H1 (cell line): ENCODE measurements at regions not wholly inside any gene's neighbourhood (a gene's known extent, or its start where the extent isn't known, plus 50 kb on each side); places are given as distances from the start of the nearest gene placed in this dataset.
"Not testable (repeated sequence)": the region's sequence is repeated elsewhere in the genome, so short reads cannot be mapped to it uniquely, and the experiment has no call there.

ENCODE experiments used
- POLR2A ChIP-seq, 2 experiments: IDR thresholded peaks; 1 replicate in 1 of 2; 2 replicates in 1 of 2; pipeline ENCODE4 v1.6.1; 2011; ENCODE audit warnings: low read depth in 2 of 2, low read length in 2 of 2, mild to moderate bottlenecking in 2 of 2; ENCODE audit errors: control extremely low read depth in 1 of 2
- TF ChIP-seq, protein P1 (sequence below): IDR thresholded peaks from 2 replicates; pipeline ENCODE4 v1.6.1; 2012; ENCODE audit warnings: low read length, inconsistent platforms
- TF ChIP-seq, protein P2 (sequence below), 3 experiments: IDR thresholded peaks; 1 replicate in 2 of 3; 2 replicates in 1 of 3; pipeline versions ENCODE4 v1.5.1 to v1.6.1; 2011; ENCODE audit warnings: low read length in 3 of 3, mild to moderate bottlenecking in 3 of 3, inconsistent platforms in 2 of 3, low read depth in 1 of 3, moderate library complexity in 1 of 3; ENCODE audit not compliant: insufficient read depth in 1 of 3; ENCODE audit errors: control extremely low read depth in 1 of 3

DNA sequence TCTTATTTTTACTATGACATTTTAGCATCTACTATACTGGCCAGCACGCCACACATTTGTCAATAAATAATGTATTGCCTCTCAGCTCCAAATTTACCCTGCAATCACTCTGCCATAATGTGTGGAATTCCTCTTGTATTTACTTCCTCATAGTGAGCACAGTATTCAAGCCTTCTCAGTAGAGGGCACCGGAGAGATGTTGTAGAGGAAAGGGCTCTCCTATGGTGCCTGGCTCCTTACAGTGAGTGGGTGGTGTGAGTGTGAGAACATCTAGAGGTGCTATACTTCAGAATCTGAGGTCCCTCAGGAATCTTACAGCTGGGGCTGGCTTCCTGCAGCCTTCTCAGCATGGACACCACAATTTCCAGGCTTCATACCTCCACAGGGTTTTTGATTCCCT, 2334.2 kb upstream of the PCDH20 start:
- not testable (repeated sequence) for TF ChIP-seq POLR2A (IDR thresholded peaks at IDR 0.05; ENCODE audit: control extremely low read depth in 1 of 2, low read depth in 2 of 2, low read length in 2 of 2)
- TF ChIP-seq, protein P1, sequence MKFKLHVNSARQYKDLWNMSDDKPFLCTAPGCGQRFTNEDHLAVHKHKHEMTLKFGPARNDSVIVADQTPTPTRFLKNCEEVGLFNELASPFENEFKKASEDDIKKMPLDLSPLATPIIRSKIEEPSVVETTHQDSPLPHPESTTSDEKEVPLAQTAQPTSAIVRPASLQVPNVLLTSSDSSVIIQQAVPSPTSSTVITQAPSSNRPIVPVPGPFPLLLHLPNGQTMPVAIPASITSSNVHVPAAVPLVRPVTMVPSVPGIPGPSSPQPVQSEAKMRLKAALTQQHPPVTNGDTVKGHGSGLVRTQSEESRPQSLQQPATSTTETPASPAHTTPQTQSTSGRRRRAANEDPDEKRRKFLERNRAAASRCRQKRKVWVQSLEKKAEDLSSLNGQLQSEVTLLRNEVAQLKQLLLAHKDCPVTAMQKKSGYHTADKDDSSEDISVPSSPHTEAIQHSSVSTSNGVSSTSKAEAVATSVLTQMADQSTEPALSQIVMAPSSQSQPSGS = not testable (repeated sequence)
- TF ChIP-seq, protein P2, sequence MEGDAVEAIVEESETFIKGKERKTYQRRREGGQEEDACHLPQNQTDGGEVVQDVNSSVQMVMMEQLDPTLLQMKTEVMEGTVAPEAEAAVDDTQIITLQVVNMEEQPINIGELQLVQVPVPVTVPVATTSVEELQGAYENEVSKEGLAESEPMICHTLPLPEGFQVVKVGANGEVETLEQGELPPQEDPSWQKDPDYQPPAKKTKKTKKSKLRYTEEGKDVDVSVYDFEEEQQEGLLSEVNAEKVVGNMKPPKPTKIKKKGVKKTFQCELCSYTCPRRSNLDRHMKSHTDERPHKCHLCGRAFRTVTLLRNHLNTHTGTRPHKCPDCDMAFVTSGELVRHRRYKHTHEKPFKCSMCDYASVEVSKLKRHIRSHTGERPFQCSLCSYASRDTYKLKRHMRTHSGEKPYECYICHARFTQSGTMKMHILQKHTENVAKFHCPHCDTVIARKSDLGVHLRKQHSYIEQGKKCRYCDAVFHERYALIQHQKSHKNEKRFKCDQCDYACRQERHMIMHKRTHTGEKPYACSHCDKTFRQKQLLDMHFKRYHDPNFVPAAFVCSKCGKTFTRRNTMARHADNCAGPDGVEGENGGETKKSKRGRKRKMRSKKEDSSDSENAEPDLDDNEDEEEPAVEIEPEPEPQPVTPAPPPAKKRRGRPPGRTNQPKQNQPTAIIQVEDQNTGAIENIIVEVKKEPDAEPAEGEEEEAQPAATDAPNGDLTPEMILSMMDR (IDR thresholded peaks at IDR 0.05; ENCODE audit: control extremely low read depth in 1 of 3, insufficient read depth in 1 of 3, low read depth in 1 of 3, low read length in 3 of 3) = not testable (repeated sequence)
